H9 (cell line): ENCODE measurements at regions not wholly inside any gene's neighbourhood (a gene's known extent, or its start where the extent isn't known, plus 50 kb on each side); places are given as distances from the start of the nearest gene placed in this dataset.

Experiments used
- DNase-seq: peaks from one replicate; pipeline ENCODE4 v3.0.0-alpha.2; 2017
- H2AFZ ChIP-seq: one replicate; pipeline ENCODE4 v1.6.1; 2013; ENCODE audit warnings: mild to moderate bottlenecking, low read length, control low read depth, moderate library complexity
- H2AK5ac ChIP-seq: 2 replicates; pipeline ENCODE4 v1.6.1; 2013; ENCODE audit warnings: low read length, control low read depth, mixed read lengths; ENCODE audit not compliant: insufficient read length
- H2BK120ac ChIP-seq: one replicate; pipeline ENCODE4 v1.6.1; 2013; ENCODE audit warnings: low read depth, mild to moderate bottlenecking, low read length, control low read depth, inconsistent platforms; ENCODE audit not compliant: poor library complexity, severe bottlenecking
- H2BK12ac ChIP-seq: 2 replicates; pipeline ENCODE4 v1.6.1; 2013; ENCODE audit warnings: low read length, control low read depth, mixed read lengths, low read depth; ENCODE audit not compliant: insufficient read length
- H2BK15ac ChIP-seq: 2 replicates; pipeline ENCODE4 v1.6.1; 2013; ENCODE audit warnings: low read depth, low read length, control low read depth
- H2BK20ac ChIP-seq: one replicate; pipeline ENCODE4 v1.6.1; 2013; ENCODE audit warnings: low read depth, mild to moderate bottlenecking, low read length, control low read depth, inconsistent platforms; ENCODE audit not compliant: poor library complexity, severe bottlenecking
- H2BK5ac ChIP-seq: 2 replicates; pipeline ENCODE4 v1.6.1; 2013; ENCODE audit warnings: low read length, control low read depth, mixed read lengths; ENCODE audit not compliant: insufficient read length
- H3K14ac ChIP-seq: 2 replicates; pipeline ENCODE4 v1.6.1; 2013; ENCODE audit warnings: low read length, control low read depth; ENCODE audit not compliant: insufficient read depth
- H3K18ac ChIP-seq: 2 replicates; pipeline ENCODE4 v1.6.1; 2013; ENCODE audit warnings: low read depth, mild to moderate bottlenecking, mixed read lengths, low read length, control low read depth; ENCODE audit not compliant: insufficient read length
- H3K23ac ChIP-seq: 2 replicates; pipeline ENCODE4 v1.6.1; 2013; ENCODE audit warnings: low read length, control low read depth, mixed read lengths, low read depth; ENCODE audit not compliant: insufficient read length
- H3K23me2 ChIP-seq: 2 replicates; pipeline ENCODE4 v1.6.1; 2013; ENCODE audit warnings: low read depth, mild to moderate bottlenecking, mixed read lengths, low read length, control low read depth; ENCODE audit not compliant: insufficient read length, poor library complexity, severe bottlenecking
- H3K27ac ChIP-seq: 2 replicates; pipeline ENCODE4 v1.5.1; 2013; ENCODE audit warnings: low read length, control low read depth, mixed read lengths, low read depth; ENCODE audit not compliant: insufficient read length
- H3K27me3 ChIP-seq: 2 replicates; pipeline ENCODE4 v1.6.1; 2013; ENCODE audit warnings: low read length, control low read depth, inconsistent platforms; ENCODE audit not compliant: insufficient read depth
- H3K4ac ChIP-seq: 2 replicates; pipeline ENCODE4 v1.6.1; 2013; ENCODE audit warnings: low read depth, mild to moderate bottlenecking, control low read depth, inconsistent platforms, low read length, moderate library complexity
- H3K4me1 ChIP-seq: 2 replicates; pipeline ENCODE4 v1.6.1; 2013; ENCODE audit warnings: low read length, control low read depth, inconsistent platforms; ENCODE audit not compliant: insufficient read depth
- H3K4me2 ChIP-seq: 2 replicates; pipeline ENCODE4 v1.6.1; 2013; ENCODE audit warnings: low read length, control low read depth, mixed read lengths; ENCODE audit not compliant: insufficient read length, insufficient read depth
- H3K56ac ChIP-seq: 2 replicates; pipeline ENCODE4 v1.6.1; 2013; ENCODE audit warnings: low read depth, mild to moderate bottlenecking, mixed read lengths, low read length, control low read depth; ENCODE audit not compliant: insufficient read length
- H3K79me1 ChIP-seq: 2 replicates; pipeline ENCODE4 v1.6.1; 2013; ENCODE audit warnings: low read depth, mild to moderate bottlenecking, moderate library complexity, low read length, control low read depth, inconsistent platforms; ENCODE audit not compliant: insufficient read depth, poor library complexity, severe bottlenecking
- H3K79me2 ChIP-seq: 2 replicates; pipeline ENCODE4 v1.6.1; 2013; ENCODE audit warnings: low read length, control low read depth, inconsistent platforms; ENCODE audit not compliant: insufficient read depth
- H3K9ac ChIP-seq: 2 replicates; pipeline ENCODE4 v1.6.1; 2013; ENCODE audit warnings: low read length, control low read depth, mixed read lengths; ENCODE audit not compliant: insufficient read length; ENCODE audit errors: extremely low read depth
- H3K9me3 ChIP-seq: one replicate; pipeline ENCODE4 v1.6.1; 2013; ENCODE audit warnings: low read depth, low read length, inconsistent platforms; ENCODE audit not compliant: control insufficient read depth
- H3T11ph ChIP-seq: one replicate; pipeline ENCODE4 v1.6.1; 2013; ENCODE audit warnings: mild to moderate bottlenecking, low read length, control low read depth, inconsistent platforms
- H4K20me1 ChIP-seq: one replicate; pipeline ENCODE4 v1.6.1; 2013; ENCODE audit not compliant: control insufficient read depth, insufficient read length, insufficient read depth
- H4K5ac ChIP-seq: 2 replicates; pipeline ENCODE4 v1.6.1; 2013; ENCODE audit warnings: low read depth, mild to moderate bottlenecking, mixed read lengths, low read length, control low read depth; ENCODE audit not compliant: insufficient read length
- H4K8ac ChIP-seq: replicated peaks from 2 replicates; pipeline ENCODE4 v1.6.1; 2013; ENCODE audit warnings: low read length, control low read depth, mixed read lengths, low read depth; ENCODE audit not compliant: insufficient read length
- H4K91ac ChIP-seq: 2 replicates; pipeline ENCODE4 v1.6.1; 2013; ENCODE audit warnings: low read depth, mild to moderate bottlenecking, moderate library complexity, mixed read lengths, low read length, control low read depth; ENCODE audit not compliant: insufficient read length
- H3K27ac Mint-ChIP-seq, 3 experiments: 2 replicates in 2 of 3; 3 replicates in 1 of 3; pipeline ENCODE4 v1.8.0; 2020 to 2021; ENCODE audit warnings: mixed read lengths in 3 of 3, mild to moderate bottlenecking in 1 of 3, moderate library complexity in 1 of 3
- H3K27me3 Mint-ChIP-seq: 2 replicates; pipeline ENCODE4 v1.8.0; 2021; ENCODE audit warnings: low read depth, mild to moderate bottlenecking, moderate library complexity, mixed read lengths
- H3K36me3 Mint-ChIP-seq, 3 experiments: 2 replicates in 2 of 3; 3 replicates in 1 of 3; pipeline ENCODE4 v1.8.0; 2020 to 2021; ENCODE audit warnings: low read depth in 3 of 3, mixed read lengths in 3 of 3; ENCODE audit not compliant: insufficient read depth in 1 of 3
- H3K4me1 Mint-ChIP-seq, 2 experiments: 2 replicates each; pipeline ENCODE4 v1.8.0; 2020; ENCODE audit warnings: mixed read lengths in 2 of 2
- H3K4me3 Mint-ChIP-seq, 2 experiments: 2 replicates in 1 of 2; 3 replicates in 1 of 2; pipeline ENCODE4 v1.8.0; 2020 to 2021; ENCODE audit warnings: mild to moderate bottlenecking in 2 of 2, mixed read lengths in 2 of 2, moderate library complexity in 1 of 2
- H3K9me3 Mint-ChIP-seq, 2 experiments: 2 replicates in 1 of 2; 3 replicates in 1 of 2; pipeline ENCODE4 v1.8.0; 2020; ENCODE audit warnings: mild to moderate bottlenecking in 2 of 2, mixed read lengths in 2 of 2, moderate library complexity in 1 of 2
- WGBS: extraction: QIAGEN DNeasy Blood & Tissue Kit; methylation state at CpG from one replicate; pipeline ENCODE4 v1.1.7; 2013; ENCODE audit warnings: missing lambda C conversion rate, low lambda C conversion rate, mixed read lengths; ENCODE audit not compliant: insufficient read length; ENCODE audit errors: extremely low coverage; 5-methylcytosine and 5-hydroxymethylcytosine counted together
- TF ChIP-seq, protein P1 (sequence below): fragments of 200-600 bp; sonication (generic); conservative IDR thresholded peaks from 3 replicates; pipeline ENCODE4 v1.8.0; 2021; ENCODE audit warnings: antibody characterized with exemption, mild to moderate bottlenecking

DNA sequence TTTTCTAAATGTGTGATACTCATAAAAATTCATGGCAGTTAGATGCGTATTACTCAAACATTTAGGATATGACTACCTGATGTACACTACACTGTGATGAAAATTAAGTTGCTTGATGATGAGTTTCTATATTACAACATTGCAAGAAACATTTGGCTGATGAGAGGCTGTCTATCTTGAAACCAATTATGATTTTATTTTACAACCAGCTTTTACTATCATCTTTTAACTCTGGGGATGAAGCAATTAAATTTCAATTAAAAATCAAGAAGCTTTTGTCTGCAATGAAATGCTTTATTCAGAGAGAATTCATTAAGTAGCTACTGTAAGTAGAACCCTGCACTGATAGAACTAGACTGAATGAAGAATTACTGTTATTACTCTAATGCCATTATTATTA, 500.4 kb downstream of the KCTD16 start:
- H3K23me2 ChIP-seq = no peaks in the 10 kb centered on the region
- no peak overlapping the region for H3K4me2 ChIP-seq
- Mint-ChIP-seq H3K36me3 (no peaks in the 10 kb centered on the region), H3K27ac (peak overlapping the region in 1 of 3 experiments; percentile 29; a peak in 1 of 7 replicates), H3K4me3 (no peak overlapping the region), H3K9me3 (no peaks in the 10 kb centered on the region), H3K27me3 (no peaks in the 10 kb centered on the region), H3K4me1 (no peaks in the 10 kb centered on the region)
- no peak overlapping the region for H2BK20ac ChIP-seq
- no peak overlapping the region for H2AFZ ChIP-seq
- H2BK120ac ChIP-seq = no peak overlapping the region
- no peak overlapping the region for H3T11ph ChIP-seq
- H2AK5ac ChIP-seq = no peak overlapping the region
- H2BK5ac ChIP-seq = no peak overlapping the region
- H3K14ac ChIP-seq = no peak overlapping the region
- no peak overlapping the region for H4K5ac ChIP-seq
- no peak overlapping the region for H3K18ac ChIP-seq
- H3K9me3 ChIP-seq = no peaks in the 10 kb centered on the region
- WGBS = no CpG with 5 or more reads among the region's 1 CpG
- no peak overlapping the region for H2BK15ac ChIP-seq
- no peak overlapping the region for H4K8ac ChIP-seq
- no peak for DNase-seq
- no peaks in the 10 kb centered on the region for H3K27me3 ChIP-seq
- no peaks in the 10 kb centered on the region for H3K79me1 ChIP-seq
- H3K56ac ChIP-seq = no peak overlapping the region
- no peak overlapping the region for H3K23ac ChIP-seq
- H4K20me1 ChIP-seq = no peaks in the 10 kb centered on the region
- no peak overlapping the region for H3K4ac ChIP-seq
- H3K27ac ChIP-seq = no peak overlapping the region
- no peak overlapping the region for H4K91ac ChIP-seq
- H3K79me2 ChIP-seq = no peaks in the 10 kb centered on the region
- no peak overlapping the region for H3K9ac ChIP-seq
- TF ChIP-seq, protein P1, sequence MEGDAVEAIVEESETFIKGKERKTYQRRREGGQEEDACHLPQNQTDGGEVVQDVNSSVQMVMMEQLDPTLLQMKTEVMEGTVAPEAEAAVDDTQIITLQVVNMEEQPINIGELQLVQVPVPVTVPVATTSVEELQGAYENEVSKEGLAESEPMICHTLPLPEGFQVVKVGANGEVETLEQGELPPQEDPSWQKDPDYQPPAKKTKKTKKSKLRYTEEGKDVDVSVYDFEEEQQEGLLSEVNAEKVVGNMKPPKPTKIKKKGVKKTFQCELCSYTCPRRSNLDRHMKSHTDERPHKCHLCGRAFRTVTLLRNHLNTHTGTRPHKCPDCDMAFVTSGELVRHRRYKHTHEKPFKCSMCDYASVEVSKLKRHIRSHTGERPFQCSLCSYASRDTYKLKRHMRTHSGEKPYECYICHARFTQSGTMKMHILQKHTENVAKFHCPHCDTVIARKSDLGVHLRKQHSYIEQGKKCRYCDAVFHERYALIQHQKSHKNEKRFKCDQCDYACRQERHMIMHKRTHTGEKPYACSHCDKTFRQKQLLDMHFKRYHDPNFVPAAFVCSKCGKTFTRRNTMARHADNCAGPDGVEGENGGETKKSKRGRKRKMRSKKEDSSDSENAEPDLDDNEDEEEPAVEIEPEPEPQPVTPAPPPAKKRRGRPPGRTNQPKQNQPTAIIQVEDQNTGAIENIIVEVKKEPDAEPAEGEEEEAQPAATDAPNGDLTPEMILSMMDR = no peak
- no peak overlapping the region for H2BK12ac ChIP-seq
- no peaks in the 10 kb centered on the region for H3K4me1 ChIP-seq
